ENCODE measurements at regions not wholly inside any gene's neighbourhood (a gene's known extent, or its start where the extent isn't known, plus 50 kb on each side); places are given as distances from the start of the nearest gene placed in this dataset.

GRCh38 chr10:3402187-3402751, 229.7 kb upstream of the PITRM1 start:
- TF ChIP-seq POLR2A (IDR thresholded peaks at IDR 0.05) (no peak), CTCF (IDR thresholded peaks at IDR 0.05) (no peak), POLR2AphosphoS5 (IDR thresholded peaks at IDR 0.05) (no peak), EP300 (IDR thresholded peaks at IDR 0.05) (no peak)

All from suprapubic skin (tissue), 4 donors.